ENCODE measurements at regions not wholly inside any gene's neighbourhood (a gene's known extent, or its start where the extent isn't known, plus 50 kb on each side); places are given as distances from the start of the nearest gene placed in this dataset.

DNA sequence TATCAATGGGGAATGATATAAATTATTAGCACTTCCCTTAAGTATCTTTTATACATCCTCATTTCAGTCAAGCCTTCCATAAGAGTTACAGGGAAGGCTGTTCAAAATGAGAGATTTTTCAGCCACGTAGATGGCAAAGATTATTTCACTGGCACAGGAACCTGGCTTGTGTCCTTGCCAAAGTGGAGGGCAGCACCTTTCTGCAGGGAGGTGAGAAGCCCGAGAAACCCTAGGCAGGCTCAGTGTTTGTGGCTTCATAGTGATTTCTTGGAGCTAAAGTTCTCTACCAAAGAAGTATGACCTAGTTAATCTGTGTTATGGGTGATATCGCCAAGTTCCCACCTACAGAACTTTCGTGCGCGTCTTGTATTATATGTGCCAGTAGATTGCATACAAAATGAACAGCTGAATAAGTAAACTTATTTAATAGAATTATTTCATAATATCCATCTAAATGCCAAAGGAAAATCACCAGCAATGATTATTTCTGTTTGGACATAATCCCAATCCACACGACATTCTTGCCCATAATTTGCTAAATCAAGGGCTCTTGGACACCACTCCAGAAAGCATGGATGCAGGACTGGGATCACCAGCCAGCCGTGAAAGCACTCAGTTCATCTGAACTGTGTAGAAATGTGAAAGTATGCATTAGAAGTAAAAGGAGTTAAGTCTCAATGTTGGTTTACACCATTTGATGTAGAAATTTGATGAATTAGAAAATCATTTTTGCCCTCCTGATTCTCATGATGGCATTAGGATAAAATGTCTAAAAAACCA lies 150.4 kb upstream of the RNF32 start:
- no peak for TF ChIP-seq POLR2A (IDR thresholded peaks at IDR 0.05)
- TF ChIP-seq, protein P1, sequence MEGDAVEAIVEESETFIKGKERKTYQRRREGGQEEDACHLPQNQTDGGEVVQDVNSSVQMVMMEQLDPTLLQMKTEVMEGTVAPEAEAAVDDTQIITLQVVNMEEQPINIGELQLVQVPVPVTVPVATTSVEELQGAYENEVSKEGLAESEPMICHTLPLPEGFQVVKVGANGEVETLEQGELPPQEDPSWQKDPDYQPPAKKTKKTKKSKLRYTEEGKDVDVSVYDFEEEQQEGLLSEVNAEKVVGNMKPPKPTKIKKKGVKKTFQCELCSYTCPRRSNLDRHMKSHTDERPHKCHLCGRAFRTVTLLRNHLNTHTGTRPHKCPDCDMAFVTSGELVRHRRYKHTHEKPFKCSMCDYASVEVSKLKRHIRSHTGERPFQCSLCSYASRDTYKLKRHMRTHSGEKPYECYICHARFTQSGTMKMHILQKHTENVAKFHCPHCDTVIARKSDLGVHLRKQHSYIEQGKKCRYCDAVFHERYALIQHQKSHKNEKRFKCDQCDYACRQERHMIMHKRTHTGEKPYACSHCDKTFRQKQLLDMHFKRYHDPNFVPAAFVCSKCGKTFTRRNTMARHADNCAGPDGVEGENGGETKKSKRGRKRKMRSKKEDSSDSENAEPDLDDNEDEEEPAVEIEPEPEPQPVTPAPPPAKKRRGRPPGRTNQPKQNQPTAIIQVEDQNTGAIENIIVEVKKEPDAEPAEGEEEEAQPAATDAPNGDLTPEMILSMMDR (IDR thresholded peaks at IDR 0.05), result no peak
- TF ChIP-seq EP300 (IDR thresholded peaks at IDR 0.05), result no peak

Measured in ovary (tissue), 3 donors.